ENCODE measurements at regions not wholly inside any gene's neighbourhood (a gene's known extent, or its start where the extent isn't known, plus 50 kb on each side); places are given as distances from the start of the nearest gene placed in this dataset.
"Not testable (repeated sequence)": the region's sequence is repeated elsewhere in the genome, so short reads cannot be mapped to it uniquely, and the experiment has no call there.

- Histone ChIP-seq H3K4me1 (ENCODE audit: control insufficient read depth, insufficient read depth, low read length) (peaks cover 12% of the 10 kb centered on the region), H3K27me3 (ENCODE audit: control insufficient read depth in 1 of 2, insufficient read depth in 2 of 2, low read length in 2 of 2) (peaks cover 4 to 10% of the 10 kb centered on the region in 2 donors), H3K4me3 (ENCODE audit: low read length in 2 of 2) (no peak overlapping the region), H3K9me3 (ENCODE audit: control insufficient read depth in 2 of 2, low read length in 2 of 2) (no peaks in the 10 kb centered on the region), H3K27ac (ENCODE audit: low read length) (no peak overlapping the region), H3K9ac (ENCODE audit: low read length in 2 of 2) (no peak overlapping the region), H3K36me3 (ENCODE audit: control insufficient read depth in 2 of 2, insufficient read depth in 2 of 2, low read length in 2 of 2) (no peaks in the 10 kb centered on the region)
Observed at GRCh38 chr5:174800435-174800834, 76.1 kb downstream of the MSX2 start.

- H3K4me3 ChIP-seq (ENCODE audit: low read length in 2 of 2): no peak overlapping the region
- peaks cover 4 to 10% of the 10 kb centered on the region in 2 donors for H3K27me3 ChIP-seq (ENCODE audit: control insufficient read depth in 1 of 2, insufficient read depth in 2 of 2, low read length in 2 of 2)
- H3K4me1 ChIP-seq (ENCODE audit: control insufficient read depth, insufficient read depth, low read length): peaks cover 12% of the 10 kb centered on the region
- H3K9ac ChIP-seq (ENCODE audit: low read length in 2 of 2): no peak overlapping the region
- no peaks in the 10 kb centered on the region for H3K9me3 ChIP-seq (ENCODE audit: control insufficient read depth in 2 of 2, low read length in 2 of 2)
- no peaks in the 10 kb centered on the region for H3K36me3 ChIP-seq (ENCODE audit: control insufficient read depth in 2 of 2, insufficient read depth in 2 of 2, low read length in 2 of 2)
- no peak overlapping the region for H3K27ac ChIP-seq (ENCODE audit: low read length)
Observed at GRCh38 chr5:174799121-174799520, 74.7 kb downstream of the MSX2 start.

GRCh38 chr5:174798551-174798951 lies 74.2 kb downstream of the MSX2 start:
- Histone ChIP-seq H3K4me3 (ENCODE audit: low read length in 2 of 2) (no peak overlapping the region), H3K4me1 (ENCODE audit: control insufficient read depth, insufficient read depth, low read length) (peaks cover 13% of the 10 kb centered on the region), H3K9ac (ENCODE audit: low read length in 2 of 2) (no peak overlapping the region), H3K27ac (ENCODE audit: low read length) (no peak overlapping the region), H3K9me3 (ENCODE audit: control insufficient read depth in 2 of 2, low read length in 2 of 2) (no peaks in the 10 kb centered on the region), H3K36me3 (ENCODE audit: control insufficient read depth in 2 of 2, insufficient read depth in 2 of 2, low read length in 2 of 2) (no peaks in the 10 kb centered on the region), H3K27me3 (ENCODE audit: control insufficient read depth in 1 of 2, insufficient read depth in 2 of 2, low read length in 2 of 2) (peaks cover 4 to 15% of the 10 kb centered on the region in 2 donors)

GRCh38 chr5:174796711-174797192 lies 72.4 kb downstream of the MSX2 start:
- Histone ChIP-seq H3K9ac (ENCODE audit: low read length in 2 of 2) (no peak overlapping the region), H3K4me3 (ENCODE audit: low read length in 2 of 2) (no peak overlapping the region), H3K27ac (ENCODE audit: low read length) (no peak overlapping the region), H3K9me3 (ENCODE audit: control insufficient read depth in 2 of 2, low read length in 2 of 2) (no peaks in the 10 kb centered on the region), H3K36me3 (ENCODE audit: control insufficient read depth in 2 of 2, insufficient read depth in 2 of 2, low read length in 2 of 2) (no peaks in the 10 kb centered on the region), H3K27me3 (ENCODE audit: control insufficient read depth in 1 of 2, insufficient read depth in 2 of 2, low read length in 2 of 2) (peaks cover 4 to 17% of the 10 kb centered on the region in 2 donors), H3K4me1 (ENCODE audit: control insufficient read depth, insufficient read depth, low read length) (peaks cover 11% of the 10 kb centered on the region)

GRCh38 chr5:174794931-174795672 lies 70.7 kb downstream of the MSX2 start:
- Histone ChIP-seq H3K36me3 (ENCODE audit: control insufficient read depth in 2 of 2, insufficient read depth in 2 of 2, low read length in 2 of 2) (no peaks in the 10 kb centered on the region), H3K9ac (ENCODE audit: low read length in 2 of 2) (no peak overlapping the region), H3K27me3 (ENCODE audit: control insufficient read depth in 1 of 2, insufficient read depth in 2 of 2, low read length in 2 of 2) (peaks cover 4 to 17% of the 10 kb centered on the region in 2 donors), H3K4me1 (ENCODE audit: control insufficient read depth, insufficient read depth, low read length) (peaks cover 10% of the 10 kb centered on the region), H3K4me3 (ENCODE audit: low read length in 2 of 2) (no peak overlapping the region), H3K9me3 (ENCODE audit: control insufficient read depth in 2 of 2, low read length in 2 of 2) (no peaks in the 10 kb centered on the region), H3K27ac (ENCODE audit: low read length) (no peak overlapping the region)

GRCh38 chr5:174793684-174794328 lies 69.4 kb downstream of the MSX2 start:
- Histone ChIP-seq H3K27ac (ENCODE audit: low read length) (no peak overlapping the region), H3K9me3 (ENCODE audit: control insufficient read depth in 2 of 2, low read length in 2 of 2) (no peaks in the 10 kb centered on the region), H3K36me3 (ENCODE audit: control insufficient read depth in 2 of 2, insufficient read depth in 2 of 2, low read length in 2 of 2) (no peaks in the 10 kb centered on the region), H3K9ac (ENCODE audit: low read length in 2 of 2) (no peak overlapping the region), H3K27me3 (ENCODE audit: control insufficient read depth in 1 of 2, insufficient read depth in 2 of 2, low read length in 2 of 2) (peaks cover 4 to 17% of the 10 kb centered on the region in 2 donors), H3K4me3 (ENCODE audit: low read length in 2 of 2) (no peak overlapping the region), H3K4me1 (ENCODE audit: control insufficient read depth, insufficient read depth, low read length) (peaks cover 4% of the 10 kb centered on the region)

- no peak overlapping the region for H3K27ac ChIP-seq (ENCODE audit: low read length)
- H3K9me3 ChIP-seq (ENCODE audit: control insufficient read depth in 2 of 2, low read length in 2 of 2): no peaks in the 10 kb centered on the region
- H3K9ac ChIP-seq (ENCODE audit: low read length in 2 of 2): no peak overlapping the region
- H3K4me1 ChIP-seq (ENCODE audit: control insufficient read depth, insufficient read depth, low read length): peaks cover 2% of the 10 kb centered on the region
- no peaks in the 10 kb centered on the region for H3K36me3 ChIP-seq (ENCODE audit: control insufficient read depth in 2 of 2, insufficient read depth in 2 of 2, low read length in 2 of 2)
- no peak overlapping the region for H3K4me3 ChIP-seq (ENCODE audit: low read length in 2 of 2)
- peaks cover 0 to 14% of the 10 kb centered on the region in 2 donors for H3K27me3 ChIP-seq (ENCODE audit: control insufficient read depth in 1 of 2, insufficient read depth in 2 of 2, low read length in 2 of 2)
Observed at GRCh38 chr5:174793076-174793475, 68.7 kb downstream of the MSX2 start.

GRCh38 chr5:174792265-174792664 lies 67.9 kb downstream of the MSX2 start:
- not testable (repeated sequence) for H3K36me3 ChIP-seq (ENCODE audit: control insufficient read depth in 2 of 2, insufficient read depth in 2 of 2, low read length in 2 of 2); H3K4me3 ChIP-seq (ENCODE audit: low read length in 2 of 2); H3K9me3 ChIP-seq (ENCODE audit: control insufficient read depth in 2 of 2, low read length in 2 of 2); H3K27ac ChIP-seq (ENCODE audit: low read length); H3K9ac ChIP-seq (ENCODE audit: low read length in 2 of 2); H3K4me1 ChIP-seq (ENCODE audit: control insufficient read depth, insufficient read depth, low read length)
- peaks cover 0 to 13% of the 10 kb centered on the region in 2 donors for H3K27me3 ChIP-seq (ENCODE audit: control insufficient read depth in 1 of 2, insufficient read depth in 2 of 2, low read length in 2 of 2)

GRCh38 chr5:174790906-174791305 lies 66.5 kb downstream of the MSX2 start:
- no peak overlapping the region for H3K27ac ChIP-seq (ENCODE audit: low read length)
- no peaks in the 10 kb centered on the region for H3K36me3 ChIP-seq (ENCODE audit: control insufficient read depth in 2 of 2, insufficient read depth in 2 of 2, low read length in 2 of 2)
- H3K27me3 ChIP-seq (ENCODE audit: control insufficient read depth in 1 of 2, insufficient read depth in 2 of 2, low read length in 2 of 2): peaks cover 0 to 8% of the 10 kb centered on the region in 2 donors
- H3K9ac ChIP-seq (ENCODE audit: low read length in 2 of 2): no peak overlapping the region
- H3K9me3 ChIP-seq (ENCODE audit: control insufficient read depth in 2 of 2, low read length in 2 of 2): no peaks in the 10 kb centered on the region
- no peak overlapping the region for H3K4me3 ChIP-seq (ENCODE audit: low read length in 2 of 2)
- H3K4me1 ChIP-seq (ENCODE audit: control insufficient read depth, insufficient read depth, low read length): peaks cover 2% of the 10 kb centered on the region

- Histone ChIP-seq H3K4me1 (ENCODE audit: control insufficient read depth, insufficient read depth, low read length) (peaks cover 2% of the 10 kb centered on the region), H3K36me3 (ENCODE audit: control insufficient read depth in 2 of 2, insufficient read depth in 2 of 2, low read length in 2 of 2) (no peaks in the 10 kb centered on the region), H3K27me3 (ENCODE audit: control insufficient read depth in 1 of 2, insufficient read depth in 2 of 2, low read length in 2 of 2) (peaks cover 0 to 7% of the 10 kb centered on the region in 2 donors), H3K9me3 (ENCODE audit: control insufficient read depth in 2 of 2, low read length in 2 of 2) (no peaks in the 10 kb centered on the region), H3K27ac (ENCODE audit: low read length) (no peak overlapping the region), H3K4me3 (ENCODE audit: low read length in 2 of 2) (no peak overlapping the region), H3K9ac (ENCODE audit: low read length in 2 of 2) (no peak overlapping the region)
Observed at GRCh38 chr5:174789596-174789995, 65.2 kb downstream of the MSX2 start.

Measured in stomach smooth muscle (tissue), 2 donors.